ENCODE measurements at regions not wholly inside any gene's neighbourhood (a gene's known extent, or its start where the extent isn't known, plus 50 kb on each side); places are given as distances from the start of the nearest gene placed in this dataset.

DNA sequence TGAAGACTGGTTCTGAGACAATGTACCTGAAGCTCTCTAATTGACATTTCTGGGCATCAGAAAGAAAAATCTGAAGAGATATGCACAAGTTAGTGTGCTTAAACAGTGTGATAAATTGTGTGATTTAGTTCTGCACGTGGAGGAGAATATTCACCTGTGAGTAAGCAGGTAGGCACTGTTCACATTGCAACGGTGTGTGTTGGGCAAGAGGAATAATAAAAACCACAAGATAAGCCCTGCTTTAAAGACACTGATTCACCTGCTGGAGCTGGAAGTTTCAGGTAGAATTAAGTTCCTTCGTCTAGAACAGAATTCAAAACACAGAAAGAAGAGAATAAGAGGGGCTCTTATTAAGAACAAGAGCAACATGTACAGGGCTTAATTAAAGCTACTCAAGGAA lies 864.3 kb upstream of the SOX11 start:
- DNase-seq (ENCODE audit: insufficient read length, low spot score, missing footprints): no peak
- Histone ChIP-seq H4K20me1 (ENCODE audit: insufficient read depth, low read length) (no peaks in the 10 kb centered on the region), H3K36me3 (ENCODE audit: insufficient read depth, low read length) (no peaks in the 10 kb centered on the region), H3K79me2 (ENCODE audit: insufficient read depth, low read length) (no peaks in the 10 kb centered on the region), H3K9me3 (ENCODE audit: low read depth, low read length) (no peaks in the 10 kb centered on the region), H3K27me3 (ENCODE audit: insufficient read depth, low read length) (no peaks in the 10 kb centered on the region), H3K27ac (ENCODE audit: low read depth, low read length) (no peak overlapping the region), H3K4me1 (ENCODE audit: insufficient read depth, low read length) (no peaks in the 10 kb centered on the region), H2AFZ (ENCODE audit: low read length) (no peak overlapping the region), H3K4me2 (ENCODE audit: insufficient read depth, low read length) (no peak overlapping the region), H3K4me3 (ENCODE audit: insufficient read depth, low read length) (no peak overlapping the region)
- no peak for TF ChIP-seq CTCF (IDR thresholded peaks at IDR 0.05; ENCODE audit: extremely low read depth, low read depth, low read length)

GRCh38 chr2:4828682-4829374 lies 863.4 kb upstream of the SOX11 start:
- no peak overlapping the region for H3K27ac ChIP-seq (ENCODE audit: low read depth, low read length)
- H3K27me3 ChIP-seq (ENCODE audit: insufficient read depth, low read length): no peaks in the 10 kb centered on the region
- no peak overlapping the region for H3K4me2 ChIP-seq (ENCODE audit: insufficient read depth, low read length)
- no peaks in the 10 kb centered on the region for H3K4me1 ChIP-seq (ENCODE audit: insufficient read depth, low read length)
- H4K20me1 ChIP-seq (ENCODE audit: insufficient read depth, low read length): no peaks in the 10 kb centered on the region
- no peak overlapping the region for H2AFZ ChIP-seq (ENCODE audit: low read length)
- DNase-seq (ENCODE audit: insufficient read length, low spot score, missing footprints): no peak
- H3K79me2 ChIP-seq (ENCODE audit: insufficient read depth, low read length): no peaks in the 10 kb centered on the region
- no peaks in the 10 kb centered on the region for H3K9me3 ChIP-seq (ENCODE audit: low read depth, low read length)
- H3K4me3 ChIP-seq (ENCODE audit: insufficient read depth, low read length): no peak overlapping the region
- no peak for TF ChIP-seq CTCF (IDR thresholded peaks at IDR 0.05; ENCODE audit: extremely low read depth, low read depth, low read length)
- H3K36me3 ChIP-seq (ENCODE audit: insufficient read depth, low read length): no peaks in the 10 kb centered on the region

GRCh38 chr2:4831751-4832150 lies 860.4 kb upstream of the SOX11 start:
- TF ChIP-seq CTCF (IDR thresholded peaks at IDR 0.05; ENCODE audit: extremely low read depth, low read depth, low read length): no peak
- H3K4me2 ChIP-seq (ENCODE audit: insufficient read depth, low read length): no peak overlapping the region
- no peaks in the 10 kb centered on the region for H3K4me1 ChIP-seq (ENCODE audit: insufficient read depth, low read length)
- no peaks in the 10 kb centered on the region for H3K36me3 ChIP-seq (ENCODE audit: insufficient read depth, low read length)
- H2AFZ ChIP-seq (ENCODE audit: low read length): no peak overlapping the region
- H3K27me3 ChIP-seq (ENCODE audit: insufficient read depth, low read length): no peaks in the 10 kb centered on the region
- H3K9me3 ChIP-seq (ENCODE audit: low read depth, low read length): no peaks in the 10 kb centered on the region
- H3K4me3 ChIP-seq (ENCODE audit: insufficient read depth, low read length): no peak overlapping the region
- H3K27ac ChIP-seq (ENCODE audit: low read depth, low read length): no peak overlapping the region
- no peaks in the 10 kb centered on the region for H3K79me2 ChIP-seq (ENCODE audit: insufficient read depth, low read length)
- H4K20me1 ChIP-seq (ENCODE audit: insufficient read depth, low read length): no peaks in the 10 kb centered on the region
- no peak for DNase-seq (ENCODE audit: insufficient read length, low spot score, missing footprints)

GRCh38 chr2:4832642-4833041 lies 859.5 kb upstream of the SOX11 start:
- no peak for DNase-seq (ENCODE audit: insufficient read length, low spot score, missing footprints)
- H4K20me1 ChIP-seq (ENCODE audit: insufficient read depth, low read length): no peaks in the 10 kb centered on the region
- H3K36me3 ChIP-seq (ENCODE audit: insufficient read depth, low read length): no peaks in the 10 kb centered on the region
- no peaks in the 10 kb centered on the region for H3K79me2 ChIP-seq (ENCODE audit: insufficient read depth, low read length)
- H3K4me2 ChIP-seq (ENCODE audit: insufficient read depth, low read length): no peak overlapping the region
- no peaks in the 10 kb centered on the region for H3K9me3 ChIP-seq (ENCODE audit: low read depth, low read length)
- H2AFZ ChIP-seq (ENCODE audit: low read length): no peak overlapping the region
- H3K27me3 ChIP-seq (ENCODE audit: insufficient read depth, low read length): no peaks in the 10 kb centered on the region
- no peaks in the 10 kb centered on the region for H3K4me1 ChIP-seq (ENCODE audit: insufficient read depth, low read length)
- H3K27ac ChIP-seq (ENCODE audit: low read depth, low read length): no peak overlapping the region
- no peak for TF ChIP-seq CTCF (IDR thresholded peaks at IDR 0.05; ENCODE audit: extremely low read depth, low read depth, low read length)
- H3K4me3 ChIP-seq (ENCODE audit: insufficient read depth, low read length): no peak overlapping the region
